H1 (cell line): ENCODE measurements at regions not wholly inside any gene's neighbourhood (a gene's known extent, or its start where the extent isn't known, plus 50 kb on each side); places are given as distances from the start of the nearest gene placed in this dataset.

Source experiments
- BACH1 ChIP-seq: IDR thresholded peaks from 2 replicates; pipeline ENCODE4 v1.6.1; 2012; ENCODE audit warnings: low read length, improper control_type of control experiment
- BRCA1 ChIP-seq: IDR thresholded peaks from 2 replicates; pipeline ENCODE4 v1.6.1; 2012; ENCODE audit warnings: low read depth, low read length, improper control_type of control experiment
- CTCF ChIP-seq, 3 experiments: IDR thresholded peaks; 1 replicate in 2 of 3; 2 replicates in 1 of 3; pipeline versions ENCODE4 v1.5.1 to v1.6.1; 2011; ENCODE audit warnings: low read length in 3 of 3, mild to moderate bottlenecking in 3 of 3, inconsistent platforms in 2 of 3, low read depth in 1 of 3, moderate library complexity in 1 of 3; ENCODE audit not compliant: insufficient read depth in 1 of 3; ENCODE audit errors: control extremely low read depth in 1 of 3
- KDM1A ChIP-seq: fragments of 200-600, 300-600 bp; sonication (generic); IDR thresholded peaks from 2 replicates; pipeline ENCODE4 v1.7.1; 2016; ENCODE audit warnings: mild to moderate bottlenecking, low read length, borderline replicate concordance
- POLR2A ChIP-seq, 2 experiments: IDR thresholded peaks; 1 replicate in 1 of 2; 2 replicates in 1 of 2; pipeline ENCODE4 v1.6.1; 2011; ENCODE audit warnings: low read depth in 2 of 2, low read length in 2 of 2, mild to moderate bottlenecking in 2 of 2; ENCODE audit errors: control extremely low read depth in 1 of 2
- RXRA ChIP-seq: IDR thresholded peaks from 2 replicates; pipeline ENCODE4 v1.6.1; 2011; ENCODE audit warnings: low read depth, mild to moderate bottlenecking, low read length, moderate library complexity; ENCODE audit not compliant: insufficient read depth
- SP1 ChIP-seq: IDR thresholded peaks from 2 replicates; pipeline ENCODE4 v1.6.1; 2011; ENCODE audit warnings: low read depth, low read length
- TBP ChIP-seq: IDR thresholded peaks from 2 replicates; pipeline ENCODE4 v1.6.1; 2011; ENCODE audit warnings: low read depth, low read length, improper control_type of control experiment
- ZNF274 ChIP-seq: IDR thresholded peaks from 2 replicates; pipeline ENCODE4 v1.7.0; 2012; ENCODE audit warnings: low read length, borderline replicate concordance; ENCODE audit errors: extremely low read depth

DNA sequence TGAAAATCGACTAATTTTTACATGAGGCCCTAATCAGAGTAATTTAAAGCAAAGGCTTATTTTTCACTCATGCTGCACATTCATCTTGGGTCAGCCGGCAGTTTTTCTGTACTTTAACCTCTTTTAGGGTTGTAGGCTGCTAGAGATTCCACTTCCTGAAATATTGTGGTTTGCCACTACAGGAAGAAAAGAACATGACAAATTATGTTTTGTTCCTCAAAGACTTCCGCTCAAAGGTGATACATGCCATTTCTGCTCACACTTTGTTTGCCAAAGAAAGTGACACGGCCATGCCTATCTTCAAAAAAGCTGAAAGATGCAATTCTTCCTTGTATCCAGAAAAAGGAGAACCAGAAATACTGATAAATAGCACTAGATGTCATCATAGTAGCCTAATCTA, 183.4 kb upstream of the PPFIA2 start:
- TF ChIP-seq ZNF274, result no peak
- TF ChIP-seq CTCF (IDR thresholded peaks at IDR 0.05; ENCODE audit: control extremely low read depth in 1 of 3, insufficient read depth in 1 of 3, low read depth in 1 of 3, low read length in 3 of 3), result no peak
- TF ChIP-seq SP1, result no peak
- no peak for TF ChIP-seq TBP
- no peak for TF ChIP-seq POLR2A (IDR thresholded peaks at IDR 0.05; ENCODE audit: control extremely low read depth in 1 of 2, low read depth in 2 of 2, low read length in 2 of 2)
- no peak for TF ChIP-seq BACH1
- no peak for TF ChIP-seq KDM1A
- no peak for TF ChIP-seq BRCA1
- no peak for TF ChIP-seq RXRA
